Stromal cell of bone marrow (primary cell): ENCODE measurements at regions not wholly inside any gene's neighbourhood (a gene's known extent, or its start where the extent isn't known, plus 50 kb on each side); places are given as distances from the start of the nearest gene placed in this dataset.

Experiments used
- DNase-seq: peaks from one replicate; pipeline ENCODE4 v3.0.0-alpha.2; 2012; ENCODE audit warnings: low read depth

DNA sequence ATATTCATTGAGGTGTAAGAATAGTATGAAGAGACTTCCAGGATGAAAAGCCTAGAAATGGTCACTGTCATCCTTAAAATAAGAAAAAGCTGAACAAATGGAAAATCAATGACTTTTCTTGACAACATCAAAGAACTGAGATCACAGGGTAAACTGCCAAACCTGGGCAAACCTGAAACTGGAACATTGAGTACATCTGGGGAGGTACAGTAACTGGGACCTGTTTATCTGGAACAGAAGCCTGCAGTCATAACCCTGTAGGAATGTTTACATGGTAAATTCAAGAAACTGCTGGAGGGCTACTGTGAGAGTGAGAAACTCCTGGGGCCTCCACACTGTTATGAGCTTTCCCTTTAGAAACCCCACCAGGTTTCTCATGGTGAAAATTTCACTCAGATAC lies 130.1 kb upstream of the PIRT start:
- DNase-seq, result no peak

DNA sequence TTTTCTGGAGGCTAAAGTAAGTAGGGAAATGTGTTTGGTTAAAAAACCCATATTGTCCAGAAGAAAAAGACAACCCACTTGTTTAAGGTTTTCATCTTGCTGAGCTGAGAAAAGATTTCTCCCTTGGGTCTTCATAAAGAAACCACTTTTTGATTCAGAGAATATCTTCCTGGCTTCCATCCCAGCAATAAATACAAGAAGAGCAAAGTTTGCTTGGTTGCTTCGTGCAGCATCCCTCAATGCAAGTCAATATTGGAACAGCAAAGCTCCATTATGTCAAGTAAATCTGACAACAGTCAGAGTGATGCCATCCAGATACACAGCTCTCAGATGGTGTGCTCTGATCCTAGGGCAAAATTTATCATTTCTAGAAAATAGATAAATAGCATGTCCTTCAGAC lies 118.9 kb upstream of the PIRT start:
- no peak for DNase-seq

DNA sequence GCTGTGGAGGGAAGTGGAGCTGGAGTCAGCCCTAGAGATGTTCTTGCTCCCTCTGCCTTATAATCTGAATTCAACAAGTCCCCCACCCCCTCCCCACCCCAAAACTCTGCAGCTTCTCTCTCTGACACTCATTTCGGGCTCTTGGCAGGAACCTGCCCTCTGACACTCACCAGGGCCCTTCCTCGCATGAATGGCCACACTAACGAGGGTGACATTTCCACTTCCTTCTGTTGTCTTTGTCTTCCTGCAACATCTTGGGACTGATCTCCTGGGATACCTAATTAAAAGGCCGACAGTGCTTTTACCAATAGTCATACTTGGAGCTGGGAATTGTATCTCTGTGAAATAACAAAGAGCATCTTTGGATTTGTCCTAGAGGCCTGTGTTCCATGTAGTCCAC lies 106.9 kb upstream of the PIRT start:
- DNase-seq, result no peak

DNA sequence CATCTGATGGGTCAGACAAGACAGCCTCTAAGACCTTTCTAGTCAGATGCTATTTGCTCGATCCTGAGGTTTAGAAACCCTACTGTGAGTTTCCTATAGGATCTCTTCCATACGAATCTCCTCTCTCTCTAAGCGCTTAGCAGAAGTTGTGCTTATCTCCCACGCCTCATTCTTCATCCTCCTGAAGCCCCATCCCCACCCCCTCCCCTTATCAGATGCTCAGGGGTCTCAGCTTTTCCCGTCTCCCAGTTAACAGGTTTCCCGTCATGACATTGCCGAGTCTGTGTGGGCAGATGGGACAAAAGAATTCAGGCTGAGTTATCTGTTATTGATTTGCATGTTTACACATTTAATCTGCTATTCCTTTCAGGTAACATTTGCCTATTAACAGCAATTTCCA lies 99.0 kb upstream of the PIRT start:
- no peak for DNase-seq

DNA sequence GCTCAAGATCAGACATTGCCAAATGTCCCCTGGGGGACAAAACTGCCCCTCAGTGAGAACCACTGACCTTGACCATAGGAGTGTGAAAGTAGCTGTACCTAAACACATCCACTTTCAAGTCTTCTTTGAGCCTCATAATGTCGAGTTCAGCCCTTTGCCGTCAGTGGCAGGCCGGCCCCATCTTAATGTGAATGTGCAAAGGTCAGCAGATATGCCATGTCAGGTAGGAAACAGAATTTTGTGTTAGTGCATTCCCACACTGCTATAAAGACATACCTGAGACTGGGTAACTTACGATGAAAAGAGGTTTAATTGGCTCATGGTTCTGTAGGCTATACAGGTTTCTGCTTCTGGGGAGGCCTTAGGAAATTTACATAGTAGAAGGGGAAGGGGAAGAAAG lies 95.1 kb upstream of the PIRT start:
- DNase-seq, result no peak

DNA sequence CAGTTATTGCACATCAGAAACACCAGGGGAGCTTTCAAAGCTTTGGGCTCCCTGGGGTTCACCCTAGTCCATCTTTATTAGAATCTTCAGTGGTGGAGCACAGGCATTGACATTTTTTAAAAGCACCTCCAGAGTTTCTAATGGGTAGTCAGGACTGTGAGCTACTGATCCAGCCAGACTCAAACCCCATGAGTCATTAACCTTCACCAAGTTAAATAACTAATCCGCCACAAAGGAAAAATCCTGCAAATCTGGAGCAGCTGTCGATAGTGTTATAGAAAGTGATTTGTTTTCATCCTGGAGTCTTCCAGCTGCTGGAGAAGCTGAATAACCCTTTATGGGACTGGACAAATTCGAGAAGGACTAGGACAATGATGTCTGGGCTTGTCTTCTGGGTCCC lies 93.2 kb upstream of the PIRT start:
- no peak for DNase-seq

DNA sequence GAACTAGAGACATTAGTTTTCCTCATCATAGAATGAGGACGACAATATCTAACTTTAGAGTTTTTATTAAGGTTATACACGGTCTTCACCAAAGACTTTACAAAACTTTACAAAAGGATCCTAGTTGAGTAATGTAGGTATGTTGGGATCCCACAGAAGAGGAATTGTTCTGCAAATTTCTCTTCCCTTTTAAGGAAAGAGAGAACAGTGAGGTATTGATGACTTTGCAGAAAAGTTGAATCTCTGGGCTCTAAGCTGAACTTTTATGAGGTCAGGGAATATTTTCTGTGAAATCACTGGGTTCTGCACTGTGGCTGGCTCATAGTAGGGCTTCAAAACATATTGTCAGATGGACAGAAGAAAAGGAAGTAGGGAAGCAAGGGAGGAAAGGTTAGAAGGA lies 89.8 kb upstream of the PIRT start:
- no peak for DNase-seq

DNA sequence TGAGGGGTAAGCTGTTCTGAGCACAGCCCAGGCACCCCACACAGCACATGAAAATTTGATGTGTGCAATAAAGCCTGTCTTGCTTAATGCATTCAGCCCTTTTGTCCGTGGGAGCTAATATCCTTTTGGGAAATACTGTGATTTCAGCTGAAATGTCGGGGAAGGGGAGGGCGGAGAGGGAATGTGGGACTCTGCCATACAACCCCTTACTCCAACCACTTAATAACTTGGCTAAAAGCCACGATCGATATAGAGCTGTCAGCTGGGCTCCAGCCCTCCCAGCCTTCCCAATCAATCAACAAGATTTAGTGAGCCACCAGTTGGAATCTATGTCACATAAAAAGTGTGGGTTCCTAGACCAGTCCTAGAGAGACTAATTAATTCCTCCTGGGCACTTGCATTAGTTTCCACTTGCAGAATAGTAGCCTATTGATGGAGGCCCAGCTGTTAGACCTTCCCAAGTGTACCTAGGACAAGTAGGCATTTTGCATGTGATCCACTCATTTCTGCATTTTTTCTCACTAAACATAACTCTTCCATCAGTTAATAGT lies 82.7 kb upstream of the PIRT start:
- no peak for DNase-seq

DNA sequence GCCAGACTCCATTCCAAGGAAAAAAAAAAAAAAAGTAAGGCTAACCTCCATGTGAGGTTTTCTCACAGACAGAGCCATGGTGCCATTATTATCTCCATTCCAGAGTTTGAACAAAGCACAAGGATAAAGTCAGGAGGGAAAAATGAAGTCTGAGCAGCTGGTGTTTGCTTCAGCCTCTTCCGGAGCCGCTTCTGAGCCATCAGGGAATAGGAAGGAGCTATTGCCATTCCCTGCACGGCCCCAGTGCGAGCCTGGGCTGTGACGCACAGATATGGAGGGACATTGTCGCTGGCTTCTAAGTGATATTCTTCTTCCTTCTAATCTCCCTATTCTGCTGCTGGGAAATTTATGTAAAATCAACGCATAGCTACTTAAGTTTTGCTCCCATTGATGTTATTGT lies 69.5 kb upstream of the PIRT start:
- DNase-seq, result no peak

DNA sequence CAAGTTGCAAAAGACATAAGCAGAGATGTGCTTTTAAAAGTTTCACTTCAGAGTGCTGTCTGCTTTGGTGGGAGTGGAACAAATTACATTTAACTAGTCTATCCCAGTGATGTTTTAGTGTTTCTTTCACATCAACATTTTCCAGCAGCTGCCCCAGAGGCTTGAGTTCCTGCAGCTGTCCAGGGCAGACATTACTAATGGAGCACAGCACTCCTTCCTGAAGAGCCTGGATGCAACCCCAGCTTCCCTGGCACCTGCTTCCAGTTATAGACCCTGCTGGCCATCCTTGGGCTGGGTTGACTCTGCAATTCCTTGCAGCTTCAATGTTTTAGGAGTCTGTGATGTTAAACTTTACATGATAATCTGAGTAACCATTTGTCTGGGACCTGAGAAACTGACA lies 61.4 kb upstream of the PIRT start:
- no peak for DNase-seq

DNA sequence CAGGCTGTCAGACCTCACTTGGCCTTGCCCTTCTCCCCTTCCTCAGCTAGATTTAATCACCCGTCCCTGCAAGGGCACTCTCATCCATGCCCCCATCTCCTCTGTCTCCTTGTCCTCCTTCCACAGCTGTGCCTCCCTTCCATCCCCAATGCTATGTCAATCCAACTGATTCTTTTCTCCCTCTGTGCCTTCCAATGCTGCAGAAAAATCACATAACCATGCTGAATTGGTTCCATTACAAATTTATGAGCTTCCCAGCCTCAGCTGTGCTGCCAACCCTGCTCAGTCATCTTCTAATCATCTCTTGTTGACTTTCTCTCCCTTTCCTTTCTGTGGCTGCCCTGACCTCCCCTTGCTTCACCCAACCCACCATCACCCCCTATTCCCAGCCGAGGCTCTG lies 56.3 kb upstream of the PIRT start:
- DNase-seq, result no peak

DNA sequence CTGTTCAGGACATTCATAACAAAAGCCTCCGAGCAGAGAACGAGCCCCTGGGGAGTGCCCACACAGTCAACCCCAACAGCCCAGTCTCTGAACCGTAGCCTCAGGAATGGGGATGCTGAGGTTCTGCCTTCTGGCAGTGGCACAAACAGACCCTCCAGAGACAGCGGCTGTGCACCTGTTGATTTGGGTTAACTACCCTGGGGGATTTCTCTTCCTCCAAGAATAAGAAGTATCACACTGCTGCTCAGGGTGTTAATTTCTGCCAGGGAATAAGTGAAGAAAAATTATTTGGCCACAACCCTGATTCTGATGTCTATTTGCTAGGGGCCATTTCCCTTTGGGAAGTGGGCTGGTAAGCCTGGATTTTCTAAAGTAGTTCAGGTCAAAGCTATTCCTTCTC lies 51.0 kb upstream of the PIRT start:
- DNase-seq, result no peak
